Endodermal cell (in vitro differentiated cells): ENCODE measurements at regions not wholly inside any gene's neighbourhood (a gene's known extent, or its start where the extent isn't known, plus 50 kb on each side); places are given as distances from the start of the nearest gene placed in this dataset.

Source experiments
- DNase-seq: peaks from one replicate; pipeline ENCODE4 v3.0.0-alpha.2; 2017
- H3K27ac ChIP-seq: 2 replicates; pipeline ENCODE4 v1.5.1; 2013; ENCODE audit warnings: mild to moderate bottlenecking, low read depth, low read length, moderate library complexity
- H3K27me3 ChIP-seq: 2 replicates; pipeline ENCODE4 v1.6.1; 2013; ENCODE audit warnings: mild to moderate bottlenecking, low read length, moderate library complexity; ENCODE audit not compliant: insufficient read depth, control insufficient read depth, poor library complexity, severe bottlenecking
- H3K36me3 ChIP-seq: 2 replicates; pipeline ENCODE4 v1.7.0; 2013; ENCODE audit warnings: mild to moderate bottlenecking, low read length, moderate library complexity; ENCODE audit not compliant: control insufficient read depth, insufficient read depth
- H3K4me1 ChIP-seq: one replicate; pipeline ENCODE4 v1.7.0; 2013; ENCODE audit warnings: low read length; ENCODE audit not compliant: control insufficient read depth, insufficient read depth
- H3K4me3 ChIP-seq: 2 replicates; pipeline ENCODE4 v1.5.1; 2013; ENCODE audit warnings: mild to moderate bottlenecking, low read length, moderate library complexity
- H3K9ac ChIP-seq: 2 replicates; pipeline ENCODE4 v1.6.1; 2013; ENCODE audit warnings: mild to moderate bottlenecking, low read length, moderate library complexity; ENCODE audit not compliant: poor library complexity, severe bottlenecking; ENCODE audit errors: extremely low read depth
- H3K9me3 ChIP-seq: 2 replicates; pipeline ENCODE4 v1.6.1; 2013; ENCODE audit warnings: mild to moderate bottlenecking, low read length, moderate library complexity; ENCODE audit not compliant: control insufficient read depth
- H3K27ac Mint-ChIP-seq: 2 replicates; pipeline ENCODE4 v1.8.0; 2020; ENCODE audit warnings: mixed read lengths
- H3K27me3 Mint-ChIP-seq: 2 replicates; pipeline ENCODE4 v1.8.0; 2021; ENCODE audit warnings: mild to moderate bottlenecking, mixed read lengths; ENCODE audit not compliant: insufficient read depth
- H3K36me3 Mint-ChIP-seq: 2 replicates; pipeline ENCODE4 v1.8.0; 2020; ENCODE audit warnings: low read depth, mixed read lengths
- H3K4me1 Mint-ChIP-seq: 2 replicates; pipeline ENCODE4 v1.8.0; 2020; ENCODE audit warnings: mixed read lengths
- H3K4me3 Mint-ChIP-seq: 2 replicates; pipeline ENCODE4 v1.8.0; 2020; ENCODE audit warnings: mild to moderate bottlenecking, moderate library complexity, mixed read lengths
- H3K9me3 Mint-ChIP-seq: 2 replicates; pipeline ENCODE4 v1.8.0; 2020; ENCODE audit warnings: mild to moderate bottlenecking, mixed read lengths
- CTCF ChIP-seq: fragments of 200-600 bp; sonication (generic); conservative IDR thresholded peaks from 2 replicates; pipeline ENCODE4 v1.5.0; 2021; ENCODE audit warnings: antibody characterized with exemption, mild to moderate bottlenecking
- WGBS, 2 experiments: methylation state at CpG; one replicate each; pipeline versions ENCODE4 v1.1.5 to v1.1.7; 2013; ENCODE audit warnings: missing lambda C conversion rate in 2 of 2, mixed read lengths in 1 of 2; ENCODE audit not compliant: insufficient coverage in 1 of 2, insufficient read length in 1 of 2; 5-methylcytosine and 5-hydroxymethylcytosine counted together

DNA sequence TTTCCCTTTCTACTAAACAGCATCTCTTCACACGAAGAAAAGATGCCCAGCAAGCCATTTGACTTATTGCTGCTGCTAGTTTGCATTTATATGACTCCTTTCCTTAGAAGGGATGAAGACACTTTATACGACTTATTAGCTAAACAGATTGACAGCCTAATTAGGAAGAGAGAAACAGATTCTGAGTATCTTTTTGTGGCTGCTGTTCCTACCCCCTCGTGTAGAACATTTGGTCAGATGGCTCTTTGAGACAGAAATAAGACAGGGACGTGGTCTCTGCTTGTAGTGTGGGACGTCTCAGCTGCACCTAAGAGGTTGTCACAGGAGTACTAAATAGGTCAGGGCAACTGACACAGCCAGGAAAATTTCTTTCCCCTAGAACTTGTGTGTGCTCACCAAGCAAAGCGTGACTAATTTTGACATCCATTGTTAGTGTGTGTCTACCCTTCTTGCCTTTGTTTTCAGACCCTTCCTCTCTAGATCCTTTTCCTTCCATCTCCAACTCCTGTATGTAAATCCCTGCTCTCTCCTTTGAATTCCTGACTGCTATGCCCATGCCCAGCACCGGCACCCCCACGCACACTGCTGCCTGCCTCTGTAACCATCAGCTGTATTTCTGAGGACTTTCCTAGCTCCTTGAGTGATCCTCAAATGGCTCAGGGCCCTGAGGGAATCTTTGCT is 83.2 kb downstream of the DAD1 start:
- 65 to 81% methylated on average over 4 to 8 of the region's 8 CpGs for WGBS, 2 experiments
- H3K9me3 Mint-ChIP-seq, result no peaks in the 10 kb centered on the region
- no peak for DNase-seq
- H3K27ac ChIP-seq, result peak overlapping the region; percentile 58
- no peaks in the 10 kb centered on the region for H3K27me3 Mint-ChIP-seq
- H3K27me3 ChIP-seq, result no peaks in the 10 kb centered on the region
- no peaks in the 10 kb centered on the region for H3K9me3 ChIP-seq
- no peak overlapping the region for H3K4me3 Mint-ChIP-seq
- H3K36me3 Mint-ChIP-seq, result no peaks in the 10 kb centered on the region
- no peak overlapping the region for H3K4me3 ChIP-seq
- H3K27ac Mint-ChIP-seq, result no peak overlapping the region
- no peaks in the 10 kb centered on the region for H3K36me3 ChIP-seq
- no peak for TF ChIP-seq CTCF
- H3K4me1 Mint-ChIP-seq, result peaks cover 39% of the 10 kb centered on the region
- no peak overlapping the region for H3K9ac ChIP-seq
- peaks cover 9% of the 10 kb centered on the region for H3K4me1 ChIP-seq

GRCh38 chr14:22505309-22505696 is 83.7 kb downstream of the DAD1 start:
- Mint-ChIP-seq H3K9me3 (no peaks in the 10 kb centered on the region), H3K27ac (no peak overlapping the region), H3K4me3 (no peak overlapping the region), H3K36me3 (no peaks in the 10 kb centered on the region), H3K4me1 (peaks cover 39% of the 10 kb centered on the region), H3K27me3 (no peaks in the 10 kb centered on the region)
- TF ChIP-seq CTCF, result no peak
- WGBS, 2 experiments, result 100% methylated on average over 1 of the region's 1 CpG; no CpG with 5 or more reads in 1 of the 2 experiments
- no peaks in the 10 kb centered on the region for H3K9me3 ChIP-seq
- H3K27me3 ChIP-seq, result no peaks in the 10 kb centered on the region
- H3K4me1 ChIP-seq, result peaks cover 9% of the 10 kb centered on the region
- no peaks in the 10 kb centered on the region for H3K36me3 ChIP-seq
- peak overlapping the region; percentile 58 for H3K27ac ChIP-seq
- DNase-seq, result no peak
- H3K9ac ChIP-seq, result no peak overlapping the region
- H3K4me3 ChIP-seq, result no peak overlapping the region

DNA sequence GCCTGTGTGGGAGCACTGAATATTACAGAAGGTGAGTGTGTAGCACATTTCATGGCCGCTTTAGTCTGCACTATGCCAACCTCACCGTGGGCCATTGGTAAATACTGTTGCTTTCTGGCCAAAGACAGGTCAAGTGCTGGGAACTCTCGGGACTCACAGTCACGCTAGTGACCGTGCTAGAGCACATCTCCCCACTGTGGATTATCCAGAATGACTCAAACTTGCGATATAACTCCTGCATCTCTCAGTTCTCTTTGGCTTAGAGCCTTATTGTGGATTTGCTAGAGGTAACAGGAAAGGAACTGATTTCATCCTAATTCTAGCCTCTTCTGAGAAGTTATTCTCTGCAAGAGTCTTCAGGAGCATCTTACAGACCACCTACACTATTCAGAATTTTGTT is 86.5 kb downstream of the DAD1 start:
- DNase-seq, result no peak
- H3K4me1 Mint-ChIP-seq, result peaks cover 24% of the 10 kb centered on the region
- Histone ChIP-seq H3K9ac (no peak overlapping the region), H3K4me3 (no peak overlapping the region), H3K4me1 (no peaks in the 10 kb centered on the region), H3K9me3 (no peaks in the 10 kb centered on the region), H3K27ac (no peak overlapping the region), H3K36me3 (no peaks in the 10 kb centered on the region), H3K27me3 (no peaks in the 10 kb centered on the region)
- H3K9me3 Mint-ChIP-seq, result no peaks in the 10 kb centered on the region
- no peak overlapping the region for H3K4me3 Mint-ChIP-seq
- no peaks in the 10 kb centered on the region for H3K36me3 Mint-ChIP-seq
- TF ChIP-seq CTCF, result no peak
- WGBS, 2 experiments, result 91 to 94% methylated on average over 6 of the region's 6 CpGs
- H3K27me3 Mint-ChIP-seq, result no peaks in the 10 kb centered on the region
- no peak overlapping the region for H3K27ac Mint-ChIP-seq
